ENCODE measurements at regions not wholly inside any gene's neighbourhood (a gene's known extent, or its start where the extent isn't known, plus 50 kb on each side); places are given as distances from the start of the nearest gene placed in this dataset.

DNA sequence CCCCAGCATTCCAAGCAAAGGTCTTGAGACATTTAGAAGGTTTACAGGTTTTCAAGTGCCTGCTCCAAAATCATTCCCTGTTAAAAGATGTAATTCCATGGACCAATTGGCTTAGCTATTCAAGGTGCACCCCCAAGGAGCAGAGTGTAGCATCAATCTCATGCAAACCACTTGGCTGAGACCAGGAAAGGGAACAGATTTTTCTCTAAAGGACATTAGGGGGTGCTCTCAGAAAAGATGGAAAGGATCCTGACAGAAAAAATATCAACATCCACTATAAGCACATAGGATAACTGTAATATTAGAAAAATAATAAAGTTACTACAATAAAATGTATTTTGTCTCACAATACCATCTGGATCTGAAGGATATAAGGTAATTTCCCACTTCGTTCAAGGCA is 328.0 kb upstream of the CDIN1 start:
- TF ChIP-seq CTCF (IDR thresholded peaks at IDR 0.05) (no peak), POLR2AphosphoS5 (IDR thresholded peaks at IDR 0.05) (no peak)

Data from esophagus muscularis mucosa (tissue), 3 donors.